H9 (cell line): ENCODE measurements at regions not wholly inside any gene's neighbourhood (a gene's known extent, or its start where the extent isn't known, plus 50 kb on each side); places are given as distances from the start of the nearest gene placed in this dataset.

ENCODE experiments used
- DNase-seq: peaks from one replicate; pipeline ENCODE4 v3.0.0-alpha.2; 2017
- H2AFZ ChIP-seq: one replicate; pipeline ENCODE4 v1.6.1; 2013; ENCODE audit warnings: mild to moderate bottlenecking, low read length, control low read depth, moderate library complexity
- H2AK5ac ChIP-seq: 2 replicates; pipeline ENCODE4 v1.6.1; 2013; ENCODE audit warnings: low read length, control low read depth, mixed read lengths; ENCODE audit not compliant: insufficient read length
- H2BK120ac ChIP-seq: one replicate; pipeline ENCODE4 v1.6.1; 2013; ENCODE audit warnings: low read depth, mild to moderate bottlenecking, low read length, control low read depth, inconsistent platforms; ENCODE audit not compliant: poor library complexity, severe bottlenecking
- H2BK12ac ChIP-seq: 2 replicates; pipeline ENCODE4 v1.6.1; 2013; ENCODE audit warnings: low read length, control low read depth, mixed read lengths, low read depth; ENCODE audit not compliant: insufficient read length
- H2BK15ac ChIP-seq: 2 replicates; pipeline ENCODE4 v1.6.1; 2013; ENCODE audit warnings: low read depth, low read length, control low read depth
- H2BK20ac ChIP-seq: one replicate; pipeline ENCODE4 v1.6.1; 2013; ENCODE audit warnings: low read depth, mild to moderate bottlenecking, low read length, control low read depth, inconsistent platforms; ENCODE audit not compliant: poor library complexity, severe bottlenecking
- H2BK5ac ChIP-seq: 2 replicates; pipeline ENCODE4 v1.6.1; 2013; ENCODE audit warnings: low read length, control low read depth, mixed read lengths; ENCODE audit not compliant: insufficient read length
- H3K14ac ChIP-seq: 2 replicates; pipeline ENCODE4 v1.6.1; 2013; ENCODE audit warnings: low read length, control low read depth; ENCODE audit not compliant: insufficient read depth
- H3K18ac ChIP-seq: 2 replicates; pipeline ENCODE4 v1.6.1; 2013; ENCODE audit warnings: low read depth, mild to moderate bottlenecking, mixed read lengths, low read length, control low read depth; ENCODE audit not compliant: insufficient read length
- H3K23ac ChIP-seq: 2 replicates; pipeline ENCODE4 v1.6.1; 2013; ENCODE audit warnings: low read length, control low read depth, mixed read lengths, low read depth; ENCODE audit not compliant: insufficient read length
- H3K23me2 ChIP-seq: 2 replicates; pipeline ENCODE4 v1.6.1; 2013; ENCODE audit warnings: low read depth, mild to moderate bottlenecking, mixed read lengths, low read length, control low read depth; ENCODE audit not compliant: insufficient read length, poor library complexity, severe bottlenecking
- H3K27ac ChIP-seq: 2 replicates; pipeline ENCODE4 v1.5.1; 2013; ENCODE audit warnings: low read length, control low read depth, mixed read lengths, low read depth; ENCODE audit not compliant: insufficient read length
- H3K27me3 ChIP-seq: 2 replicates; pipeline ENCODE4 v1.6.1; 2013; ENCODE audit warnings: low read length, control low read depth, inconsistent platforms; ENCODE audit not compliant: insufficient read depth
- H3K4ac ChIP-seq: 2 replicates; pipeline ENCODE4 v1.6.1; 2013; ENCODE audit warnings: low read depth, mild to moderate bottlenecking, control low read depth, inconsistent platforms, low read length, moderate library complexity
- H3K4me1 ChIP-seq: 2 replicates; pipeline ENCODE4 v1.6.1; 2013; ENCODE audit warnings: low read length, control low read depth, inconsistent platforms; ENCODE audit not compliant: insufficient read depth
- H3K4me2 ChIP-seq: 2 replicates; pipeline ENCODE4 v1.6.1; 2013; ENCODE audit warnings: low read length, control low read depth, mixed read lengths; ENCODE audit not compliant: insufficient read length, insufficient read depth
- H3K56ac ChIP-seq: 2 replicates; pipeline ENCODE4 v1.6.1; 2013; ENCODE audit warnings: low read depth, mild to moderate bottlenecking, mixed read lengths, low read length, control low read depth; ENCODE audit not compliant: insufficient read length
- H3K79me1 ChIP-seq: 2 replicates; pipeline ENCODE4 v1.6.1; 2013; ENCODE audit warnings: low read depth, mild to moderate bottlenecking, moderate library complexity, low read length, control low read depth, inconsistent platforms; ENCODE audit not compliant: insufficient read depth, poor library complexity, severe bottlenecking
- H3K79me2 ChIP-seq: 2 replicates; pipeline ENCODE4 v1.6.1; 2013; ENCODE audit warnings: low read length, control low read depth, inconsistent platforms; ENCODE audit not compliant: insufficient read depth
- H3K9ac ChIP-seq: 2 replicates; pipeline ENCODE4 v1.6.1; 2013; ENCODE audit warnings: low read length, control low read depth, mixed read lengths; ENCODE audit not compliant: insufficient read length; ENCODE audit errors: extremely low read depth
- H3K9me3 ChIP-seq: one replicate; pipeline ENCODE4 v1.6.1; 2013; ENCODE audit warnings: low read depth, low read length, inconsistent platforms; ENCODE audit not compliant: control insufficient read depth
- H3T11ph ChIP-seq: one replicate; pipeline ENCODE4 v1.6.1; 2013; ENCODE audit warnings: mild to moderate bottlenecking, low read length, control low read depth, inconsistent platforms
- H4K20me1 ChIP-seq: one replicate; pipeline ENCODE4 v1.6.1; 2013; ENCODE audit not compliant: control insufficient read depth, insufficient read length, insufficient read depth
- H4K5ac ChIP-seq: 2 replicates; pipeline ENCODE4 v1.6.1; 2013; ENCODE audit warnings: low read depth, mild to moderate bottlenecking, mixed read lengths, low read length, control low read depth; ENCODE audit not compliant: insufficient read length
- H4K8ac ChIP-seq: replicated peaks from 2 replicates; pipeline ENCODE4 v1.6.1; 2013; ENCODE audit warnings: low read length, control low read depth, mixed read lengths, low read depth; ENCODE audit not compliant: insufficient read length
- H4K91ac ChIP-seq: 2 replicates; pipeline ENCODE4 v1.6.1; 2013; ENCODE audit warnings: low read depth, mild to moderate bottlenecking, moderate library complexity, mixed read lengths, low read length, control low read depth; ENCODE audit not compliant: insufficient read length
- H3K27ac Mint-ChIP-seq, 3 experiments: 2 replicates in 2 of 3; 3 replicates in 1 of 3; pipeline ENCODE4 v1.8.0; 2020 to 2021; ENCODE audit warnings: mixed read lengths in 3 of 3, mild to moderate bottlenecking in 1 of 3, moderate library complexity in 1 of 3
- H3K27me3 Mint-ChIP-seq: 2 replicates; pipeline ENCODE4 v1.8.0; 2021; ENCODE audit warnings: low read depth, mild to moderate bottlenecking, moderate library complexity, mixed read lengths
- H3K36me3 Mint-ChIP-seq, 3 experiments: 2 replicates in 2 of 3; 3 replicates in 1 of 3; pipeline ENCODE4 v1.8.0; 2020 to 2021; ENCODE audit warnings: low read depth in 3 of 3, mixed read lengths in 3 of 3; ENCODE audit not compliant: insufficient read depth in 1 of 3
- H3K4me1 Mint-ChIP-seq, 2 experiments: 2 replicates each; pipeline ENCODE4 v1.8.0; 2020; ENCODE audit warnings: mixed read lengths in 2 of 2
- H3K4me3 Mint-ChIP-seq, 2 experiments: 2 replicates in 1 of 2; 3 replicates in 1 of 2; pipeline ENCODE4 v1.8.0; 2020 to 2021; ENCODE audit warnings: mild to moderate bottlenecking in 2 of 2, mixed read lengths in 2 of 2, moderate library complexity in 1 of 2
- H3K9me3 Mint-ChIP-seq, 2 experiments: 2 replicates in 1 of 2; 3 replicates in 1 of 2; pipeline ENCODE4 v1.8.0; 2020; ENCODE audit warnings: mild to moderate bottlenecking in 2 of 2, mixed read lengths in 2 of 2, moderate library complexity in 1 of 2
- CTCF ChIP-seq: fragments of 200-600 bp; sonication (generic); conservative IDR thresholded peaks from 3 replicates; pipeline ENCODE4 v1.8.0; 2021; ENCODE audit warnings: antibody characterized with exemption, mild to moderate bottlenecking
- WGBS: extraction: QIAGEN DNeasy Blood & Tissue Kit; methylation state at CpG from one replicate; pipeline ENCODE4 v1.1.7; 2013; ENCODE audit warnings: missing lambda C conversion rate, low lambda C conversion rate, mixed read lengths; ENCODE audit not compliant: insufficient read length; ENCODE audit errors: extremely low coverage; 5-methylcytosine and 5-hydroxymethylcytosine counted together

- no peak overlapping the region for H3K18ac ChIP-seq
- H3K4ac ChIP-seq = no peak overlapping the region
- no peaks in the 10 kb centered on the region for H3K79me1 ChIP-seq
- H4K5ac ChIP-seq = no peak overlapping the region
- no peaks in the 10 kb centered on the region for H3K79me2 ChIP-seq
- DNase-seq = no peak
- no peak overlapping the region for H3K14ac ChIP-seq
- no peak for TF ChIP-seq CTCF
- no peak overlapping the region for H2BK5ac ChIP-seq
- H3K4me1 Mint-ChIP-seq = peaks cover 8 to 12% of the 10 kb centered on the region in 2 experiments; a peak in 3 of 4 replicates
- no peaks in the 10 kb centered on the region for H3K27me3 Mint-ChIP-seq
- H3K4me2 ChIP-seq = no peak overlapping the region
- H3K9me3 Mint-ChIP-seq = no peaks in the 10 kb centered on the region
- no peak overlapping the region for H3K4me3 Mint-ChIP-seq
- H3K36me3 Mint-ChIP-seq = no peaks in the 10 kb centered on the region
- no peak overlapping the region for H2AFZ ChIP-seq
- no CpG with 5 or more reads among the region's 6 CpGs for WGBS
- no peak overlapping the region for H2BK15ac ChIP-seq
- H3K4me1 ChIP-seq = no peaks in the 10 kb centered on the region
- no peak overlapping the region for H3K56ac ChIP-seq
- H3K23ac ChIP-seq = no peak overlapping the region
- H2BK12ac ChIP-seq = no peak overlapping the region
- H4K20me1 ChIP-seq = no peaks in the 10 kb centered on the region
- no peak overlapping the region for H2BK20ac ChIP-seq
- H3K23me2 ChIP-seq = no peaks in the 10 kb centered on the region
- H4K91ac ChIP-seq = no peak overlapping the region
- H3K9ac ChIP-seq = no peak overlapping the region
- no peak overlapping the region for H2BK120ac ChIP-seq
- H3T11ph ChIP-seq = no peak overlapping the region
- no peak overlapping the region for H3K27ac Mint-ChIP-seq
- H3K27me3 ChIP-seq = no peaks in the 10 kb centered on the region
- no peak overlapping the region for H3K27ac ChIP-seq
- no peaks in the 10 kb centered on the region for H3K9me3 ChIP-seq
- no peak overlapping the region for H2AK5ac ChIP-seq
- no peak overlapping the region for H4K8ac ChIP-seq
These were observed 521.7 kb upstream of the SPHKAP start for GRCh38 chr2:228703152-228703551.
